ENCODE measurements at regions not wholly inside any gene's neighbourhood (a gene's known extent, or its start where the extent isn't known, plus 50 kb on each side); places are given as distances from the start of the nearest gene placed in this dataset.

DNA sequence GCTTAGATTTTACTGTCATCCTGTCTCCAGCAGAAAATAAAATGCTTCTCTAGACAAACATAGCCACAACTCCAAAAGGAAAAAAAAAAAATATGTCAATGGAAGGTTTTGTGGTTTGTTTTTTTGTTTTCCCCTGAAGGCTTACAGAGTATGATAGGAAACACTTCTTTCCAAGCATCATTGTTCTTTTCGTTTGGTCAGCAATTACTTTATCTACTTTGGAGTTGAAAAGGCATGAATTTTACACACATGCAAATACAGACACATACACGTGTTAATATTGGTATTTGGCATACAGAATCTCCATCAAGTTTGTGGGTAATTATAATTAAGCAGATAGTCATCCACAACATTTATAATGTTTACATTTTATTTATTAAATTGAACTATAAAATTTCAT is 496.9 kb upstream of the MBL2 start:
- Histone ChIP-seq H3K27ac (no peak overlapping the region), H3K4me1 (no peaks in the 10 kb centered on the region), H3K27me3 (no peaks in the 10 kb centered on the region), H3K9me3 (peaks cover 0 to 3% of the 10 kb centered on the region in 2 donors), H3K4me3 (no peak overlapping the region), H3K36me3 (no peaks in the 10 kb centered on the region)
- TF ChIP-seq, protein P1, sequence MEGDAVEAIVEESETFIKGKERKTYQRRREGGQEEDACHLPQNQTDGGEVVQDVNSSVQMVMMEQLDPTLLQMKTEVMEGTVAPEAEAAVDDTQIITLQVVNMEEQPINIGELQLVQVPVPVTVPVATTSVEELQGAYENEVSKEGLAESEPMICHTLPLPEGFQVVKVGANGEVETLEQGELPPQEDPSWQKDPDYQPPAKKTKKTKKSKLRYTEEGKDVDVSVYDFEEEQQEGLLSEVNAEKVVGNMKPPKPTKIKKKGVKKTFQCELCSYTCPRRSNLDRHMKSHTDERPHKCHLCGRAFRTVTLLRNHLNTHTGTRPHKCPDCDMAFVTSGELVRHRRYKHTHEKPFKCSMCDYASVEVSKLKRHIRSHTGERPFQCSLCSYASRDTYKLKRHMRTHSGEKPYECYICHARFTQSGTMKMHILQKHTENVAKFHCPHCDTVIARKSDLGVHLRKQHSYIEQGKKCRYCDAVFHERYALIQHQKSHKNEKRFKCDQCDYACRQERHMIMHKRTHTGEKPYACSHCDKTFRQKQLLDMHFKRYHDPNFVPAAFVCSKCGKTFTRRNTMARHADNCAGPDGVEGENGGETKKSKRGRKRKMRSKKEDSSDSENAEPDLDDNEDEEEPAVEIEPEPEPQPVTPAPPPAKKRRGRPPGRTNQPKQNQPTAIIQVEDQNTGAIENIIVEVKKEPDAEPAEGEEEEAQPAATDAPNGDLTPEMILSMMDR (IDR thresholded peaks at IDR 0.05) = no peak
- no peak for DNase-seq (ENCODE audit: low spot score)

DNA sequence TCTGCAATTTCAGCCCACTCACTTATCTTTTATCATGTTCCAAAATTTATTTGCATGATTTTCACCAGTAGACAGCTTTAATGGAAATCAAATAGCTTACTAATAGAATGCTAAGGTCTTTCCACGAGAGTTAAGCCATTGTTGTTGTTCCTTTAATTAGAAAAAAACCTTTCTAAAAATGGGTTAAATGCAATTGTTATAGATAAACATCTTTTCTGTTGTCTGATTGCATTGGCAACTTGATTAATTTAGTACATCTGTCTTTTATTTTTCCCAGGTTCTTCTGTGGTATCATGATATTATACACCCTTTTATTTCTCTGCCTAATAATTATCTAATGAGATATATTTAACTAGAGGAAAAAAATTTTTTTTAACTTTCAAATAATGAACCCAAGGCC is 487.6 kb upstream of the MBL2 start:
- Histone ChIP-seq H3K27me3 (no peaks in the 10 kb centered on the region), H3K27ac (no peak overlapping the region), H3K4me1 (no peaks in the 10 kb centered on the region), H3K4me3 (no peak overlapping the region), H3K9me3 (no peaks in the 10 kb centered on the region), H3K36me3 (no peaks in the 10 kb centered on the region)
- TF ChIP-seq, protein P1 (IDR thresholded peaks at IDR 0.05) = no peak
- no peak for DNase-seq (ENCODE audit: low spot score)

DNA sequence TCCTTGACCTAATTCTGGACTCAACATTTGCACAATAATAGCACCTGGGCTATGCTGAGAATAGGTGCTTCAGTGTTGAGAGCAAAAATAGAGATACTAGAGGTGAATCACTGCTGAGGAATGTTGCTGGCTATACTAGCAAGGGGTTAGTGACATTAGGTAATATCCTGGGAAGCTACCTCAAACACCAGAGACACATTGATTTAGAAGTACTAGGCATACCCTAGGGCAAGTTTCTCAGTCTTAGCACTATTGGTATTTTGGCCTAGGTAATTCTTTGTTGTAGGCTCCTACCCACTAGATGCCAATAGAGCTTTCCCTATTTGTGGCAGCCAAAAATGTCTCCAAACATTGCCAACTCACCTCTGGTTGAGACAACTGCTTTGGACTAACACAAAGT is 484.0 kb upstream of the MBL2 start:
- no peak overlapping the region for H3K4me3 ChIP-seq
- no peak overlapping the region for H3K27ac ChIP-seq
- no peaks in the 10 kb centered on the region for H3K27me3 ChIP-seq
- H3K4me1 ChIP-seq = no peaks in the 10 kb centered on the region
- no peaks in the 10 kb centered on the region for H3K36me3 ChIP-seq
- TF ChIP-seq, protein P1 (IDR thresholded peaks at IDR 0.05) = no peak
- no peak for DNase-seq (ENCODE audit: low spot score)
- no peaks in the 10 kb centered on the region for H3K9me3 ChIP-seq

DNA sequence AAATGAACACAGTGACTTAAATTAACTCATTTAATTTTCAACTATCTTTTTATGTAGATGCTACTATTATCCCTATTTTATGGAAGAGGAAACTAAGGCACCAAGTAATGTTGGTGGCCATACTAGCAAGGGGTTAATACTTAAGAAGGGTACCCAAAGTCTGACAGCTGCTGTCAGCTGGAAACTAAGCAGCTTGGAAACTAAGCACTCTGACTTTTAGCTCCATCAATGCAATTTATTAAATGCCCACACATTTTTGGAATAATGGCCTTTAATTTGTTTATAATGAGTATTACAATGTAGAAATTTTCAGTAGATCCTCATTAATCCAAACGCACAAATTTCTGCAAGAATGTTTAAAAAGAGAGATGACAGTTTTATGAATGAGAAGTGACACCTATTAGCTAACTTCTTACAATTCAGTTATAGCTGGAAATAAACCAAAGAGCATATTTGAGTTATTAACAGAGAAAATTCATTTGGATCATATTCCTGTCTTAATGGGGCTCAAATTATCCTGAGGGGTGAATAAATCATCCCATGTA is 483.1 kb upstream of the MBL2 start:
- H3K36me3 ChIP-seq = no peaks in the 10 kb centered on the region
- no peaks in the 10 kb centered on the region for H3K27me3 ChIP-seq
- DNase-seq (ENCODE audit: low spot score) = no peak
- H3K27ac ChIP-seq = no peak overlapping the region
- TF ChIP-seq, protein P1 (IDR thresholded peaks at IDR 0.05) = no peak
- H3K9me3 ChIP-seq = no peaks in the 10 kb centered on the region
- H3K4me3 ChIP-seq = no peak overlapping the region
- H3K4me1 ChIP-seq = no peaks in the 10 kb centered on the region

DNA sequence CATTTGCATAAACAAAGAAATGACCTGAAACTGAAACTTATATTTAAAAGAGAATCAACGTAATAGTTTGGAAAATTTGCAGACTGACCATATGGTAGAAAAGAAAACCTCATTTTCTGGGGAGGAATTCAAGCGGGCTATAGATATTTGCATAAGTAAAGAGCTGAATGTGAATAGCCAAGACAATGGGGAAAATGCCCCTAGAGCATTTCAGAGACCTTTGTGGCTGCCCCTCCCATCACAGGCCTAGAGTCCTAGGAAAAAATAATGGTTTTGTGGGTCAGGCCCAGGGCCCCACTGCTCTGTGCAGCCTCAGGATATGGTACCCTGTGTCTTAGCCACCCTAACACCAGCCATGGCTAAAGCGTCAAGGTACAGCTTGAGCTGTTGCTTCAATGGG is 480.6 kb upstream of the MBL2 start:
- no peaks in the 10 kb centered on the region for H3K36me3 ChIP-seq
- TF ChIP-seq, protein P1 (IDR thresholded peaks at IDR 0.05) = no peak

DNA sequence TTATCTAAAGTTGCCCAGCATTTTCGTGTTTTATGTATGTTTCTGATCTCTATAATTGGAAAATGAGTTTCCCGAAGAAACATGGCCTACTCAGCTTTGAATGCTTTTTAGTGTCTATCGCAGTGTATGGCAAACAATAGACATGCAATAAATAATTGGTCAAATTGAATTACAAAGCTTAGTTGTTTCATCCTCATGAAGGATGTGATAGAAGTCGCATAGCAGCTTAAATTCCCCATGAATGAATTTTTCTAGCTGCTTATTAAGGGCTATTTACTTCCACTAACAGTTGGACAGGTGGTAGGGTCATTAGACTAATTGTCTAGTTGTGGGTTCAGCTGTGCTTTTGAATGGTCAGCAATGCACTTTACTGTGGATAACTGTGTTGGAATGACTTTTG is 467.3 kb upstream of the MBL2 start:
- no peaks in the 10 kb centered on the region for H3K27me3 ChIP-seq
- H3K4me3 ChIP-seq = no peak overlapping the region
- no peaks in the 10 kb centered on the region for H3K9me3 ChIP-seq
- TF ChIP-seq, protein P1 (IDR thresholded peaks at IDR 0.05) = no peak
- no peak overlapping the region for H3K27ac ChIP-seq
- no peaks in the 10 kb centered on the region for H3K36me3 ChIP-seq
- no peak for DNase-seq (ENCODE audit: low spot score)
- no peaks in the 10 kb centered on the region for H3K4me1 ChIP-seq

More for the DNA sequence above, 480.6 kb upstream of the MBL2 start:
- no peak overlapping the region for H3K4me3 ChIP-seq
- H3K9me3 ChIP-seq = no peaks in the 10 kb centered on the region
- H3K4me1 ChIP-seq = no peaks in the 10 kb centered on the region
- DNase-seq (ENCODE audit: low spot score) = no peak
- H3K27me3 ChIP-seq = no peaks in the 10 kb centered on the region
- no peak overlapping the region for H3K27ac ChIP-seq

All from right atrium auricular region (tissue), 2 donors.